ENCODE measurements at regions not wholly inside any gene's neighbourhood (a gene's known extent, or its start where the extent isn't known, plus 50 kb on each side); places are given as distances from the start of the nearest gene placed in this dataset.

DNA sequence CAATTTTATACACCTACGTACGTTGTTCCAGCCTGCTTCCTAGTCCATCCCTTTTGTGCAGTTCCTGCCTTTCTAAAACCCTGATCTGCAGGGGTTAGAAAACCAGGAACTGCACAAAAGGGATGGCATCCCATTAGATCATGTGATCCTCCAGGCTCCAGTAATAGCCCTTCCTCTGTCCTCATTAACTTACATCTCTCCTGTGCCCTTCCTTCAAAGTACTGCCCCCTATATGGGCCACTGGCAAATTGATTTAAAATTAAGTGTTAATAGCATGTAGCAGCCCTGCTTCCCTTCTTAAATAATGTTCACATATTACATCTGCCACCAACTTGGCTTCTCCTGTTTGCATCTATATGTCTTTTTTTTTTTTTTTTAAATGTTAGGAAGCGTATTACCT is 61.3 kb upstream of the NXPH2 start:
- DNase-seq (ENCODE audit: insufficient read length, low spot score) (no peak), FAIRE-seq (no peak)
- TF ChIP-seq POLR2A (IDR thresholded peaks at IDR 0.05; ENCODE audit: low read depth, low read length) = no peak

DNA sequence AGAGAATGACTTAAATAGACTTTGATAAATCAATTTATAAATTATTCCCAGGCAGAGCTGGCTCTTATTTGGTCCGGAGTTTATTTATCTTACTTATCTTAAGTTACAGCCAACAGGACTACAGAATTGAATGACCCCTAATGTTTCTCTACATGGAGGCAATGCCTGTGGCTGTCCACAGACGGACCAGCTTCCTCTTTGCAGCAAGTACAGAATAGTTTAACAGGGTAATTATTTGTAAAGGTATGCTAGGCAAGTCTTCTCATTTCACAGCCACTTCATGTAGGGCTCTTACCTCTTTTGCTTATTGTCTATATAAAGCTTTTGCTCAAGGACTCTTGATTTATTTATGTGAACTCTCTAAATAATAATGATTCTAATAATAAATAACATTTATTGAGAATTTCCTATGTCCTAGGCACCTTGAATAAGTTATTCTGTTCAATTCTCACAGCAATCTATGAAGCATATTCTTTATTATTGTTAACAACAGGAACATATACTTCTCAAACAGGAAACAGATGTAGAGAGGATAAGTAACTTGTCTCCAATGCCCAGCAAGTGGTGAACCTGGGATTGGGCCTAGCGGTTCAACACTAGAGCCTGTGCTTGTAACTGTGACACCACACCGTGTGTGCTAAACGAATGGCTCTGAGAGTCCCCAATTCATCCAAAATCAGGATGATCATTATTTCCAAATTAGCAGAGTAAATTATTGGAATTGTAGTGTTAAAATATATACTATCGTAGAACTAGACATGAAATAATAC is 58.8 kb upstream of the NXPH2 start:
- DNase-seq (ENCODE audit: insufficient read length, low spot score) = no peak
- FAIRE-seq = no peak
- no peak for TF ChIP-seq POLR2A (IDR thresholded peaks at IDR 0.05; ENCODE audit: low read depth, low read length)

DNA sequence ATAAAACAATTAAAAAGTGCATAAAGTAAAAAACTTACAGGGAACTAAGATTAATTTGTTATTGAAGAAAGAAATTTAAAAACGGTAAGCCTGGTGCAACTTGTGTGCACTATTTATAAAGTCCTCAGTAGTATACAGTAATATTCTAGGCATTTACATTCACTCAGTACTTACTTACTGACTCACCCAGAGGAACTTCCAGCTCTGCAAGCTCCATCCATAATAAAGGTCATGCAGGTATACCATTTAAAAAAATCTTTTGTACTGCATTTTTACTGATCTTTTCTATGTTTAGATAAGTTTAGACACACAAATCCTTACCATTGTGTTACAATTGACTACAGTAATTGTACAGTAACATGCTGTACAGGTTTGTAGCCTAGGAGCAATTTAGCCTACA is 51.5 kb upstream of the NXPH2 start:
- FAIRE-seq = no peak

DNA sequence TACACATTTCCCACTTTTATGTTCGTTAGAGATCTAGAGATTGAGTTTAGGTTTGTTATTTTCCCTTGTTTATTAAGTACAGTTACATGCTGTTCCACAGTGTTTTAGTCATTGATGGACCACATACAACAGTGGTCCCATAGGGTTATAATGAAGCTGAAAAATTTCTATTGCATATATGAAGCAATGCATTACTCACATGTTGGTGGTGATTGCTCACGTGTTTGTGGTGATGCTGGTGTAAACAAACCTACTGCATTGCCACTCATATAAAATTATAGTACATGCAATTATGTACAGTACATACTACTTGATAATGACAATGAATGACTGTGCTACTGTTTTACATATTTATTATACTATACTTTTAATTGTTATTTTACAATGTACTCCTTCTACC is 51.0 kb upstream of the NXPH2 start:
- no peak for FAIRE-seq
- no peak for TF ChIP-seq POLR2A (IDR thresholded peaks at IDR 0.05; ENCODE audit: low read depth, low read length)

More for the DNA sequence above, 51.5 kb upstream of the NXPH2 start:
- DNase-seq (ENCODE audit: insufficient read length, low spot score) = no peak
- no peak for TF ChIP-seq POLR2A (IDR thresholded peaks at IDR 0.05; ENCODE audit: low read depth, low read length)

DNA sequence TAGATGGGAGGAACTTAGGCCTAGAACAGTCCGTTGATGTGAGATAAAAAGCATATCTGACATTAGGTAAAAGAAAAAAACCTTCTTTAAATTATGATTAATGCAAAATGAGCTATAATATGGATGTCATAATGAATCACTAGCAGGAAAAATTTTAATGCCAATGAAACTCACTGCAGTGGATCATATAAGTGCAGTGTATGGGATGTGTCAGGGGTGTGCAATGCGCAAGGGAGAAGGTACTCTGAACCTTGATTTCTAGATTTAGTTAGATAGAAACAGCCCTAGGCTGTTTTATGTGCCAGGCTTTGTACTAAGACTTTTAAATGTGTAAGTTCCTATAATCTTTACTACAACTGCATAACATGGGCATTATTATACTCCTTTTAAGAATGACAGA is 50.4 kb upstream of the NXPH2 start:
- DNase-seq (ENCODE audit: insufficient read length, low spot score) = no peak
- TF ChIP-seq POLR2A (IDR thresholded peaks at IDR 0.05; ENCODE audit: low read depth, low read length) = no peak
- FAIRE-seq = no peak

More for the DNA sequence above, 51.0 kb upstream of the NXPH2 start:
- DNase-seq (ENCODE audit: insufficient read length, low spot score) = no peak
